ENCODE measurements at regions not wholly inside any gene's neighbourhood (a gene's known extent, or its start where the extent isn't known, plus 50 kb on each side); places are given as distances from the start of the nearest gene placed in this dataset.

DNA sequence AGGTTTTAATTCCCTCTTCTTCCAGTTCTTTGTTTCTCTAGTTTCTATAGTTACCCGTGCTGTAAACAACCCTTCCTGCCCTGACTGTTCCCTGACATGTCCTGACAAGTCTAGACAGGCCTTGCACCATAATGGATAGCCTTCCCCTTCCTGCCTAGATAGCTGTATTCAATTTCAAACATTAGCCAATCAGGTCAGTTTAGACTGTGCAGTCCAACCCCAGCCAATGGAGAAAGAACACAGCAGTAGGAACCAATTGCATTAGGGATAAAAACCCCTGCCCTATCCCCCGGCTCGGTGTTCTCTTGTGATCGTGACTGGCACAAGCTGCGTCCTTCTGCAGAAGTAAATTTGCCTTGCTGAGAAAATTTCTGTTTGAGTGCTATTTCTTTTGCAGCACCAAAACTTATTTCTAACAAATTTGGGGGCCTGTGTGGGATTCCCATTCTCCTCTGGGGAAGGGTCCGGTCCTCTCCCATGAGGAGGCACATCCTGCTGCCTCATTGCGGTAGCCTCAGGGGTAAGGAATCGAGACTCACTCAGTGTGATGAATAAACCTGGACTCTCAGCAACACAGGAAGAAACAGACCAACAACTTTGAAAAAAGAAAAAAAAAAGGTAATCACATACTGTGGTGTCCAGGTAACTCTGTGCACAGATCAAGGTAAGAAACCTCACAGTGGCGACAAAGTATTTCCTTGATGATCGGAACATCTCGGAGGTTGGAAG is 248.7 kb upstream of the ECI2 start:
- Histone ChIP-seq H3K18ac (ENCODE audit: low read length) (no peak overlapping the region), H2BK12ac (ENCODE audit: low read length) (no peak overlapping the region), H4K91ac (ENCODE audit: low read depth, low read length, poor library complexity) (no peak overlapping the region), H3K9me3 (replicated peaks in 1 of 2; ENCODE audit: control insufficient read depth in 2 of 2, insufficient read depth in 1 of 2, low read depth in 1 of 2, low read length in 2 of 2) (peaks cover 7 to 30% of the 10 kb centered on the region in 2 donors), H3K14ac (ENCODE audit: low read length) (no peak overlapping the region), H3K4me2 (ENCODE audit: insufficient read depth, low read length, poor library complexity, severe bottlenecking) (no peak overlapping the region), H3K23ac (ENCODE audit: low read depth, low read length, poor library complexity) (no peak overlapping the region), H3K9ac (ENCODE audit: low read depth, low read length, poor library complexity) (no peak overlapping the region), H2BK120ac (ENCODE audit: low read depth, low read length) (no peak overlapping the region), H3K4me1 (ENCODE audit: control insufficient read depth in 2 of 2, insufficient read depth in 1 of 2, low read depth in 1 of 2, low read length in 2 of 2) (peaks cover 5 to 7% of the 10 kb centered on the region in 2 donors), H3K36me3 (replicated peaks in 1 of 2; ENCODE audit: control insufficient read depth in 2 of 2, insufficient read depth in 2 of 2, low read length in 2 of 2) (no peaks in the 10 kb centered on the region), H3K4me3 (ENCODE audit: low read length in 2 of 2) (no peak overlapping the region), H2AFZ (ENCODE audit: low read length) (no peak overlapping the region), H3K4ac (ENCODE audit: low read length) (no peak overlapping the region), H2BK15ac (ENCODE audit: low read length) (no peak overlapping the region), H2BK5ac (ENCODE audit: low read length) (no peak overlapping the region), H4K8ac (ENCODE audit: low read depth, low read length) (no peak overlapping the region), H2AK5ac (ENCODE audit: low read depth, low read length) (no peak overlapping the region), H3K79me1 (ENCODE audit: low read depth, low read length) (no peaks in the 10 kb centered on the region), H3K27ac (replicated peaks; ENCODE audit: low read length) (no peak overlapping the region), H3K27me3 (ENCODE audit: control insufficient read depth in 3 of 3, insufficient read depth in 3 of 3, low read depth in 1 of 3, low read length in 3 of 3) (no peaks in the 10 kb centered on the region)
- no peak for DNase-seq (ENCODE audit: low spot score)
- no CpG with 5 or more reads among the region's 11 CpGs for WGBS, 2 donors (ENCODE audit: extremely low coverage in 2 of 2, insufficient read length in 2 of 2, insufficient replicate concordance in 1 of 2)

DNA sequence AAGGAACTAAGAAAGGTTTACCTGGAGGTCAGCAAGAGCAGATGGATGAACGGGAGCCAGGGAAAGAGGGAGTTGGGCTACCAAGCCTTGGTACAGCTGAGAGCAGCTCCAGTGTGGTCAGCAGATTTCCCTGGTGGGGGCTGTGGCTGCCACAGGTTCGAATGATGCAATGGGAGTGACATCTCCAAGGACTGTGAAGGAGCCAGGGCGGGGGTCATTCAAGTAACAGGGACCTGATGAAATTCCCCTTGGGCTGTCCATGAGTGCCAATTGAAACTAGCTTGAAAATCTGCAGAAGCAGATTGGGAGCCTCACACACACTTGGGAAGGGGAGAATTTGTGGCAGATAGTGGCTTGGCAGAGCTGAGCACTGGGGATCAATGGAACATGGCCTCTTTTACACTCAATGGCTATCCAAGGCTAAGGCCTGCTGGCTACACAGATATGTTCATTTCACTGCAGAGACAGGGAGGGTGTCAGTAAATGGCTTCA is 247.0 kb upstream of the ECI2 start:
- no CpG with 5 or more reads among the region's 3 CpGs for WGBS, 2 donors (ENCODE audit: extremely low coverage in 2 of 2, insufficient read length in 2 of 2, insufficient replicate concordance in 1 of 2)
- Histone ChIP-seq H3K79me1 (ENCODE audit: low read depth, low read length) (no peaks in the 10 kb centered on the region), H4K8ac (ENCODE audit: low read depth, low read length) (no peak overlapping the region)

DNA sequence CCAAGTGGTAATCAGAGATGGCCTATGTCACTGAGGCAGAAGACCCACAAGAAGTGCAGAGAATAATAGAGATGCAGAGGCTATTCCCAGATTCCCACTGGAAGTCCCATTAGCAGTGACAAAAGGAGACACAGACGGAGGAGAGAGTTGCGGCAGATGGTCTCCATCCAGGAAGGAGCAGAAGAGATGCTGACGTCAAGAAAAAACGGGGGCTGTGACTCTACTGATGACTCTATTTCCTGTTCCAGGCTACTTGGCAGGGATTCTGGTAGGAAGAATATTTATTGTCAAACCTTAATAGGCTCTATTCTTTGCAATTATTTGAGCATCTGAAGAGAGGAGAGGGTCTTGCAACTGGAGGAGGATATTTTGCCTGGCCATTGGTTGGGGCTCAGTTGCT is 246.0 kb upstream of the ECI2 start:
- H3K4me3 ChIP-seq (ENCODE audit: low read length in 2 of 2): no peak overlapping the region
- H4K91ac ChIP-seq (ENCODE audit: low read depth, low read length, poor library complexity): no peak overlapping the region
- H2AK5ac ChIP-seq (ENCODE audit: low read depth, low read length): no peak overlapping the region
- no peak overlapping the region for H2AFZ ChIP-seq (ENCODE audit: low read length)
- H3K18ac ChIP-seq (ENCODE audit: low read length): no peak overlapping the region
- H3K79me1 ChIP-seq (ENCODE audit: low read depth, low read length): no peaks in the 10 kb centered on the region
- H3K4ac ChIP-seq (ENCODE audit: low read length): no peak overlapping the region
- no peak overlapping the region for H2BK120ac ChIP-seq (ENCODE audit: low read depth, low read length)
- DNase-seq (ENCODE audit: low spot score): no peak
- no peak overlapping the region for H3K14ac ChIP-seq (ENCODE audit: low read length)
- no peak overlapping the region for H2BK15ac ChIP-seq (ENCODE audit: low read length)
- WGBS, 2 donors (ENCODE audit: extremely low coverage in 2 of 2, insufficient read length in 2 of 2, insufficient replicate concordance in 1 of 2): no CpG with 5 or more reads among the region's 4 CpGs
- no peaks in the 10 kb centered on the region for H3K36me3 ChIP-seq (replicated peaks in 1 of 2; ENCODE audit: control insufficient read depth in 2 of 2, insufficient read depth in 2 of 2, low read length in 2 of 2)
- no peak overlapping the region for H4K8ac ChIP-seq (ENCODE audit: low read depth, low read length)
- no peak overlapping the region for H2BK5ac ChIP-seq (ENCODE audit: low read length)
- H3K27me3 ChIP-seq (ENCODE audit: control insufficient read depth in 3 of 3, insufficient read depth in 3 of 3, low read depth in 1 of 3, low read length in 3 of 3): no peaks in the 10 kb centered on the region
- H3K9me3 ChIP-seq (replicated peaks in 1 of 2; ENCODE audit: control insufficient read depth in 2 of 2, insufficient read depth in 1 of 2, low read depth in 1 of 2, low read length in 2 of 2): peaks cover 7 to 30% of the 10 kb centered on the region in 2 donors
- H3K4me2 ChIP-seq (ENCODE audit: insufficient read depth, low read length, poor library complexity, severe bottlenecking): no peak overlapping the region
- no peak overlapping the region for H3K9ac ChIP-seq (ENCODE audit: low read depth, low read length, poor library complexity)
- H3K4me1 ChIP-seq (ENCODE audit: control insufficient read depth in 2 of 2, insufficient read depth in 1 of 2, low read depth in 1 of 2, low read length in 2 of 2): no peaks in the 10 kb centered on the region
- no peak overlapping the region for H3K27ac ChIP-seq (replicated peaks; ENCODE audit: low read length)
- no peak overlapping the region for H2BK12ac ChIP-seq (ENCODE audit: low read length)
- no peak overlapping the region for H3K23ac ChIP-seq (ENCODE audit: low read depth, low read length, poor library complexity)

More for the DNA sequence above, 247.0 kb upstream of the ECI2 start:
- H3K4me2 ChIP-seq (ENCODE audit: insufficient read depth, low read length, poor library complexity, severe bottlenecking): no peak overlapping the region
- no peak for DNase-seq (ENCODE audit: low spot score)
- no peak overlapping the region for H3K14ac ChIP-seq (ENCODE audit: low read length)
- H3K4ac ChIP-seq (ENCODE audit: low read length): no peak overlapping the region
- no peak overlapping the region for H3K27ac ChIP-seq (replicated peaks; ENCODE audit: low read length)
- no peaks in the 10 kb centered on the region for H3K36me3 ChIP-seq (replicated peaks in 1 of 2; ENCODE audit: control insufficient read depth in 2 of 2, insufficient read depth in 2 of 2, low read length in 2 of 2)
- no peak overlapping the region for H2AK5ac ChIP-seq (ENCODE audit: low read depth, low read length)
- no peak overlapping the region for H2BK5ac ChIP-seq (ENCODE audit: low read length)
- no peak overlapping the region for H2BK120ac ChIP-seq (ENCODE audit: low read depth, low read length)
- no peak overlapping the region for H2AFZ ChIP-seq (ENCODE audit: low read length)
- no peak overlapping the region for H3K18ac ChIP-seq (ENCODE audit: low read length)
- no peak overlapping the region for H3K9ac ChIP-seq (ENCODE audit: low read depth, low read length, poor library complexity)
- no peak overlapping the region for H3K23ac ChIP-seq (ENCODE audit: low read depth, low read length, poor library complexity)
- no peak overlapping the region for H3K4me3 ChIP-seq (ENCODE audit: low read length in 2 of 2)
- no peak overlapping the region for H2BK12ac ChIP-seq (ENCODE audit: low read length)
- H3K9me3 ChIP-seq (replicated peaks in 1 of 2; ENCODE audit: control insufficient read depth in 2 of 2, insufficient read depth in 1 of 2, low read depth in 1 of 2, low read length in 2 of 2): peaks cover 7 to 30% of the 10 kb centered on the region in 2 donors
- H3K27me3 ChIP-seq (ENCODE audit: control insufficient read depth in 3 of 3, insufficient read depth in 3 of 3, low read depth in 1 of 3, low read length in 3 of 3): no peaks in the 10 kb centered on the region
- H4K91ac ChIP-seq (ENCODE audit: low read depth, low read length, poor library complexity): no peak overlapping the region
- no peak overlapping the region for H2BK15ac ChIP-seq (ENCODE audit: low read length)
- H3K4me1 ChIP-seq (ENCODE audit: control insufficient read depth in 2 of 2, insufficient read depth in 1 of 2, low read depth in 1 of 2, low read length in 2 of 2): no peaks in the 10 kb centered on the region

DNA sequence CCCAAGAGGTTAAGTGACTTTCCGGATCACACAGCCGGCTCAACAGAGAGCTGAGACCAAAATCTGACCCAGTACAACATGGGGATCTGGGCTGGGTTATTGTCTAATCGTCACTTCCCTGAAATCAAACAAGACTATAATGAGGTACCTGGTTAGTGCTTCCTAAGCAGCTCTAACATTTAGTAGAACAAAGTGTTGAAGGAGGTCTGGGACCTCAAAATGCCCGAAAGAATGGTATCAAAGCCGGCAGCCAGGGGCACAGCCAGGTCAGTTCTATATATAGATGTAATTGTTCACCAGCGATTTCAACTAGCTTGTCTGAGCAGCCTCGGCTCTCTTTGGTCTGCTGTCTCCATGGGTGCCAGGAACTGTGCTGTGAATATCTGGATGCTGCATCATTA is 245.5 kb upstream of the ECI2 start:
- H2BK15ac ChIP-seq (ENCODE audit: low read length): no peak overlapping the region
- no peak overlapping the region for H2AK5ac ChIP-seq (ENCODE audit: low read depth, low read length)
- WGBS, 2 donors (ENCODE audit: extremely low coverage in 2 of 2, insufficient read length in 2 of 2, insufficient replicate concordance in 1 of 2): no CpG with 5 or more reads among the region's 7 CpGs
- H4K91ac ChIP-seq (ENCODE audit: low read depth, low read length, poor library complexity): no peak overlapping the region
- no peak overlapping the region for H3K18ac ChIP-seq (ENCODE audit: low read length)
- H3K23ac ChIP-seq (ENCODE audit: low read depth, low read length, poor library complexity): no peak overlapping the region
- no peak overlapping the region for H2AFZ ChIP-seq (ENCODE audit: low read length)
- H3K9ac ChIP-seq (ENCODE audit: low read depth, low read length, poor library complexity): no peak overlapping the region
- no peak overlapping the region for H2BK120ac ChIP-seq (ENCODE audit: low read depth, low read length)
- no peaks in the 10 kb centered on the region for H3K36me3 ChIP-seq (replicated peaks in 1 of 2; ENCODE audit: control insufficient read depth in 2 of 2, insufficient read depth in 2 of 2, low read length in 2 of 2)
- H4K8ac ChIP-seq (ENCODE audit: low read depth, low read length): no peak overlapping the region
- H3K4me2 ChIP-seq (ENCODE audit: insufficient read depth, low read length, poor library complexity, severe bottlenecking): no peak overlapping the region
- no peaks in the 10 kb centered on the region for H3K27me3 ChIP-seq (ENCODE audit: control insufficient read depth in 3 of 3, insufficient read depth in 3 of 3, low read depth in 1 of 3, low read length in 3 of 3)
- H3K4me1 ChIP-seq (ENCODE audit: control insufficient read depth in 2 of 2, insufficient read depth in 1 of 2, low read depth in 1 of 2, low read length in 2 of 2): no peaks in the 10 kb centered on the region
- DNase-seq (ENCODE audit: low spot score): no peak
- no peak overlapping the region for H3K27ac ChIP-seq (replicated peaks; ENCODE audit: low read length)
- no peak overlapping the region for H3K14ac ChIP-seq (ENCODE audit: low read length)
- no peak overlapping the region for H2BK12ac ChIP-seq (ENCODE audit: low read length)
- no peak overlapping the region for H2BK5ac ChIP-seq (ENCODE audit: low read length)
- H3K9me3 ChIP-seq (replicated peaks in 1 of 2; ENCODE audit: control insufficient read depth in 2 of 2, insufficient read depth in 1 of 2, low read depth in 1 of 2, low read length in 2 of 2): peaks cover 7 to 30% of the 10 kb centered on the region in 2 donors
- H3K4ac ChIP-seq (ENCODE audit: low read length): no peak overlapping the region
- no peak overlapping the region for H3K4me3 ChIP-seq (ENCODE audit: low read length in 2 of 2)
- H3K79me1 ChIP-seq (ENCODE audit: low read depth, low read length): no peaks in the 10 kb centered on the region

Measured in neuronal stem cell (in vitro differentiated cells).